NCI-H774 (cell line): ENCODE measurements at regions not wholly inside any gene's neighbourhood (a gene's known extent, or its start where the extent isn't known, plus 50 kb on each side); places are given as distances from the start of the nearest gene placed in this dataset.

Experiments used
- DNase-seq: peaks from one replicate; lab custom pipeline; 2025; lab: John Stamatoyannopoulos, UW

DNA sequence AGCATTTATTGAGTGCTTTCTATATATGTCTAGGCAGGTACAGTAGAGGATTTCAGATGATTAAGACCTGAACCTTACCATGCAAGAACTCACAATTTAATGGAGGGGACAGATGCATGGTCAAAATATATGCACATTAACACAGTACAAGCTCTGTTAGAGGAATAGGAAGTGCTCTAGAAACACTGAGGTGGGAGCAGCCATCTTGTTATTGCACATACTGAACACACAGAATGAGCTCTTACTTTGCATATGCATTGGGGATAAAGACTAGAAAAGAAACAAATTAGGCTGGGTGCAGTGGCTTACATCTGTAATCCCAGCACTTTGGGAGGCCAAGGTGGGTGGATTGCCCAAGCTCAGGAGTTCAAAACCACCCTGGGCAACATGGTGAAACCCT is 438.3 kb downstream of the UTRN start:
- DNase-seq, result no peak

DNA sequence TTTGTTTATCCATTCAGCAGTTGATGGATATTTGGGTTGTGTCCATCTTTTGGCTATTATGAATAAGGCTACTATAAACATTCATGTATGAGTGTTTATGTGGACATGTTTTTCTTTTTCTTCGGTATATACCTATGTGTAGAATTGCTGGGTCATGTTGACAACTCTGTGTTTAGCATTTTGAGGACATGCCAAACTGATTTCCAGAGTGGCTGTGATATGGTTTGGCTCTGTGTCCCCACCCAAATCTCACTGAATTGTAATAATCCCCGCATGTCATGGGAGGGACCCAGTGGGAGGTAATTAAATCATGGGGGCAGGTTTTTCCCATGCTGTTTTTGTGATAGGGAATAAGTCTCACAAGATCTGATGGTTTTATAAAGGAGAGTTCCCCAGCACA is 439.7 kb downstream of the UTRN start:
- DNase-seq, result no peak

DNA sequence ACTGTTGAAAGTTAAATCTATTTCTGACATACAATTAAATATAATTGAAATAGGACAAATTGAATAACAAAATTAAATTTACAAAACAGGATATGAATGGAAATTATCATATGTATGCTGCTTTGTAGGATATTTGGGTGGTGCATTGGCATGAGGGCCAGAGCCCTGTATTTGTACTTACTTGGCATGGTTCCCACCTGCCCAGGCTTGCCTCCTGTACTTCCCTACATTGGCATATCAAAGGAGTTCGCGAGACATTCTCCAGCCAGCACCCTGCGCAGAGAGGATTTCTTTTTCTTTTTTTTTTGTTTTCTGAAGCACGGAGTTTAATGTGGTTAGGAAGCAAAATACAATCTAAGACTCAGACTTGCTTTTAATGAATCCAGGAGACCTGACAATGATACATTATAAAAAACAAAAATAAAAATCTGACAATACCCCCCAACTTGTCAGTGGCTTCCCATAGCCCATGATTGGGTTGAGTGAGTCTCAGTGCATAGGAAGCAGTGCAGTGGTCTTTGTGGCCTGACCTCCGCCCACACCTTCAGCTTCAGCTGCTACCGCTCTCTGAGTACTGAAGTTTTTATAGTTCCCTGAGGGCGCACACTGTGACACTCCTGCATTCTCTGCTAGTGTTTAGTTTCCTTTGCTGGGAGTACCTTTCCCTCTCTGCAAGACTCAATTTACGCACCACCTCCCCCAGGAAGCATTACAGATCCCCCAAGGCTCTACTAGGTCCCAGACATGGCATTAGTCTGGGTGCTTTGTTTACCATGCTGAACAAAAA is 440.8 kb downstream of the UTRN start:
- no peak for DNase-seq

DNA sequence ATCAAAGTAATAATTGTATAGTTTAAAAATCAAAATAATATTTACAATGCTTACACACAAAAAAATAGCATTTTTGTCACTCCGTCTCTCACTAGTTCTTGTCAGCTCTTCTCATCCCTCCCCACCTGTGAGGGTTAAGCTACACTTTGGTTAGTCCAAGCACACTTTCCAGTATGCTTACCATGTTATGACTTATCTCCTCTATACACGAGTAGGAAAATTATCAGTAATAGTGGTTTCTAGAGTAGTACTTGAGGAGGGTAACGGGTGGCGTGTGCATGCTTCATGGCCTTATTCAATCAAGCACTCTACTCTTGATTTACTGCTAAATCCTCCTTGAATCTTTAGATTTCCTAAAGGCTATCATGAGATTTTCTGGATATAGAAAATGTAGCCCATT is 443.7 kb downstream of the UTRN start:
- no peak for DNase-seq

DNA sequence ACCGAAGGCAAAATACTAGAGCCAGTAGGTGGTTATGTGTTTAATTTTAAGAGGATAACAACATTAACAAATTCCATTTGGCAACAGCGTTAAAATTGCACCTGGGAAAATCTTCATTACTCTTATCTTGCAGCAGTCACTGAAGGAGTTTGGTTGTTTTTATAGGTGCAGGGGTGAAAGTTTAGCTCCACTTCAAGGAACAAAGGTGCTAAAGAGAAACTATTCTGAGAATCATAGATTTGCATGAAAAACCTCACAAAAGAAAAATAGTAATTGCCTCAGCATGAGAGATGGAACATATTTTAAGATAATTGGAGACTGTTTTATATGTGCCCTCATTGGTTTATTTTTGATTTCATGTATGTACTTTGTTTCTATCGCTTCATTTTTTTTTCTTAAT is 444.4 kb downstream of the UTRN start:
- no peak for DNase-seq

DNA sequence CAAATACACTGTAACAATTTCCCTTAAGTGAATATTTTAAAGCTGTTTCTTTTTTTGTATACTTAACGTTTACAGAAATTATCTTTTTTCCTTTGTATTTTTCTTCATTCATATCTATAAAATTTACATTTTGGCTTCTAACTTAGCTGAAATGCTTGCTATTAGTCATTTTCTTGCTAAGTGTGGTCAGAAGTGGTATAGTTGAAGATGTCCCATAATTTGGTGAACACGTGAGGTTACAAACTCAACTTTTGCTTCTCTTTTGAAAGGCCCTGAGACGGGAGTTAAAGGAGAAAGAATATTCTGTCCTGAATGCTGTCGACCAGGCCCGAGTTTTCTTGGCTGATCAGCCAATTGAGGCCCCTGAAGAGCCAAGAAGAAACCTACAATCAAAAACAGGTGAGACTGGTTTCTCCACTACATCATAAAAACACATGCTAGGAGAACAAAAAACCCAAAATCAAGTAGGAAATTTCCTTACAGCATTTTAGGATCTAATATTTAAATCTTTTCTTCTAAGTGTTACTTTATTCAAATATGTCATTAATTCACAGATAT is 445.0 kb downstream of the UTRN start:
- DNase-seq, result no peak

DNA sequence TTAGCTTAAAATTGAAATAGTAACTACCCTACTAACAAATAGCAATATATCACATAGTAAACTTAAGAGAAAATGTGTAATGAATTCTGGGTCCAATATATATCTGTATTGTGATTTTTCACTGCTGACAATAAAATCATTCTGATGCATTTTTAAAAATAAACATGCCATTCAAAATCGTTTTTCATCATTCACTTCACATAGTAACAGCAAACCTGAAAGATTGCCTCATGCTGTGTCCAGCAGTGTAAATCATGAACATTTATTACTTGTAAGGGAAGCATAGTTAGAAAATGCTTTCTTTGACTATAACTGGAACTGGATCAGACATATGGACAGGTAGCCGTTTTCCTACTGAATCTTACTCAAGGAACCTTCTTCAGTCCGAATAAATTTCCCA is 446.1 kb downstream of the UTRN start:
- DNase-seq, result no peak

DNA sequence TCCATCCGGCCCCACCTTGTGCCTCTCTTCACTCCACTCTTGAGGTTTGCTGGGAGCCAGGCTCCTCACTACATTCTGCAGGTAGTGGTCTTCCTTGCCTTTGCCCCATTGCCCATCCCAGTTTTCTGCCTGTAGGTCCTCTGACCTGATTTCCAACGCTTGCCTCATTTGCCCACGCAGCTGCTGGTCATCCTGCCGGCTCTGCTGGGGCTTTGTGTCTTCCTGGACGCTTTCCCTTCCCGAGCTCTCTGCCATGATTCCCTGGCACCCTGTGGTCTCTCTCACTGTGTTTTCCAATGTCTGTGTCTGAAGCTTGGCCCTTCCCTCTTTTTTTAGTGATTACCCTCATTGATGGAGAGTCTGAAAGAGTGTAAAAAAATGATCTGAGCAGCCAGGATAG is 451.6 kb downstream of the UTRN start:
- no peak for DNase-seq

DNA sequence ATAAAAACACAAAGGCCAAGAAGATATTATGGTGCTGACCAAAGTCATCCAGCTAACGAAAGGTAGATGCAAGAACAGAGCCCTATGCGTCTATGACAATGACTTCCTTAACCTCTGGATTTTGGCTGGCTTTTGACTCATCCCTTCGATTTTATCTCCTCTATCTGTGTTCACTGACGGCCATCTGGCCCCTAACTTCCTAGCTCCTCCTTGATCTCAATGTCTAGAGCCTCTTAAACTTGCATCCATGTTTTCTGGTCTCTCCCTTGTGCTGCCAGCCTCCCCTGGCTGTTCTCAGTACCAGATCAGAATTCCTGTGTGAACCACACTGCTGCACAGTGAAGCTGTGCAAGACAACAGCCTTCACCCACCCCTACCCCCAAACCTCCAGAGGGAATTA is 452.9 kb downstream of the UTRN start:
- no peak for DNase-seq

DNA sequence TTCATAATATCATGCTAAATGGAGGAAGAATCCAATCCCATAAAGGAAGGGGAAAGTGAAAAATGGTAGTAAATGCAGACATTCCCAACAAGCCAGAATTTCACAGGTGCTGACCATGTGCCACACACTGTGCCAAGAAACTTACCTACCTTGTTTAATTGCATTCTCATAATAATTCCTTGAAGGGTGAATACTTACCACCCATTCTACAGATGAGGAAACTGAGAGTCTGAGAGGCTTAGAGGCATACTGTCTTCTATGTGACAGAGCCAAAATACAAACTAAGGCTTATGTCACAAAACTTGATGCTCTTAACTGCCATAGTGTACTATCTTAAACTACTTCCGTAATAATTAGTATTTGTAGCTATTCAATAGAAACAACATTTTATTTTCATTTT is 454.7 kb downstream of the UTRN start:
- no peak for DNase-seq

DNA sequence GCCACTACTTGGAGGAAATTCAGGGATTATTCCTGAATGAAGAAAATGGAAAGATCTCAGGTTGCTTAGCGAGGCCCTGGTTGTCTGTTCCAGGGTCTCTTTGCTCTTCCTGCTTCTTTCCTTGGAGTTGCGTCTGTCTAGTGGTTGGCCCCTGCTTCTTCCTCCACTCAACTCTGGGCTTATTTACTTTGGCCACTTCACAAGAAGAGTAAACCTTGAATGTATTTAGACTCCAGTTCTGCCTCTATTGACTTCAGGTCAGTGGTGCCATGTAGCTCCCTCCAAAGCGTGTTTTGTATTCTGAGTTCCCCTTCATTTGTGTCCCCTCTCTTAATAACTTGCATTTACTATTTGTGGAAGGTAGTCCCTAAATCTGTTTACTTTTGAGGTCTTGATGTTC is 456.5 kb downstream of the UTRN start:
- peak; percentile 85 for DNase-seq

DNA sequence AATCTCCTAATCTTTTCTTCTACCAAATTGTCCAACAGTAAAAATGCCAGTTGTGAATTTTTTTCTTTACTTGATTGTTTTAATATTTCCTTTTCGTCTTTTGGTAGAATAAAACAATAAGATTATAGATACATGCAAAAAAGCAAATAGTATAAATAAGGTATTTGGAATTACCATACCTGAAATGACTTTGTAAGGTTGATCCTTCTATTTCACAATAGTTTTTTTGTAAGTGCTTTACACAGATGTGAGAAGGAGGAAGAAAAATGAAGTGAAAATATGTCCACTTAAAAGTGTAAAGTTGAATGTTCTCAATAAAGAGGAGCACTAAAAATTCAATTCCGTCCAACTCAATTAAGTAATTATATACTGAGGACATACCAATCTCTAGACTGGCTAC is 457.6 kb downstream of the UTRN start:
- DNase-seq, result no peak

DNA sequence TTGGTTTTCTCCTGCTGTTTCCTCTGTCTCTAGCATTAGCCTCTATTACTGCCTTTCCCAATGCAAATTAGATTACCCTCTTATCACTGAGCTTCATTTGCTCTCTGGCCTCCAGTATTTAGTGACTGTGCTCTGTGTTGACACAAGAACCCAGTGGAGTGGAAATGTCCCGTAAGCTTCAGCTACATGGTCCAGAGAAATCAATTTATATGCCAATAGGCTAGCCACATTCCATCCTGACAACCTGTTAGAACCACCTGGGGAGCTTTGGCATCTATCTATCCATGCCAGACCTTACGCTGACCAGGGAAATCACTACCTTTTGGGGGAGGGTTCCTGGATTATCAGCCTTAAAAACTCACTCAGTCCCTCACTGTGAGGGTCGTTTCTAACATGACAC is 459.6 kb downstream of the UTRN start:
- peak; percentile 90 for DNase-seq

DNA sequence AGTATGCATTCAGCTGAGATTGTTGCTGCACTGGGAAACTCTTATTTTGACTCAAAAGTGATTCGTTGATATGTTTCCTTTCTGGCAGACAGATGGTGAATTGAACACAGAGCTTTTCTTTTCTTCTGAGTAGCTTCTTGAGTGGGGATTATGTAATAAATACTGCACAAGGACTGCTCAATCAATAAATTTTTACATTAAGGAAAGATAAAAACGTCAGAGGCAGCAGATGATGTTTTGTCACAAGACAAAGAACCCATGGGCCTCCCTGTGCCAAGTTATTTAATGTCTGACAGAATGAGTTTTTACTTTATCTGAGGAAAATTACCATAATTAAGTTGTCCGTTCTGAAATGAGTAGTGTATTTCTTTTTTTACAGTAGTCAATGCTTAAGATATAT is 460.3 kb downstream of the UTRN start:
- DNase-seq, result no peak

DNA sequence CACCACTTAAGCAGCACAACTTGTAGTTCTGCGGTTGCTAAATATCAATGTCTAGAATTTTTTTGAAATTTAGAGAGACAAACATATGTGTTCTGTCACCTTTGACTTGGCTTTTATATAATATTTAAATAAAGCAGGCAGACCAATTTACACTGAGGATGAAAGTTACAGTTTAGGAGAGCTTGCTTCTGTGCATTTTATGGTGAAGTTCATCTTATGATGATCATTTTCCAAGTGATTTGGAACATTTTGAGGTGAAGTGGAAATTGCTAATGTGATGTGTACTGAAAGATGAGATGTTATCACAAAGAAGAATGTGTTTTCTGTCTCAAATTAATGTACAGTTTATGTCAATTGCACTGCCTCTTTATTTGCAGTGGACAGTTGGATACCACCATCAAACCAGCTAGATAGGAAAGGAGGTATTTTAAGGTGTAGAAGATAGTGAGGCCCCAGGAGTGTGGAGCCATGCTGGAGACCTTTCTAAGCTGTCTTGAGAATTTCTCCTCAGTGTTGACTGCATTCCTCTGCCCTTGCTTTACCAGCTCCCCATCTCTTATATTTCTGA is 461.9 kb downstream of the UTRN start:
- no peak for DNase-seq

DNA sequence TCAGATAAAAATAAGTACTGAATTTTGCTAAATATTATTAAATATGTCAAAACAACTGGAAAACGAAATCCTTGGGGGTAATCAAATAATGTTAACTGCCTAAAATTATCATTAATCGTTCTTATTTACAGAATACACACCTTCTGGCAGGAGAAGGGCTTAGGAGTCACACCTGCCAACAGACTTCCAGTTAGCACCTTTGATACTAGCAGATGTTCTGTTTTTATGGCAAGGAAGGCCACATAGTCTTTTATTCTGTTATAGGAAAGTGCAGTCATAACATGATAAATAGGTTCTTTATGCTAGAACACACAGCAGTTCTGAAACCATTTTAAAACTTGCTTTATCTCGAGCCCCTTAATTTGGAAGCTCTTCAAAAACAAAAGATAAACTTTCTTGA is 464.1 kb downstream of the UTRN start:
- DNase-seq, result peak; percentile 96

DNA sequence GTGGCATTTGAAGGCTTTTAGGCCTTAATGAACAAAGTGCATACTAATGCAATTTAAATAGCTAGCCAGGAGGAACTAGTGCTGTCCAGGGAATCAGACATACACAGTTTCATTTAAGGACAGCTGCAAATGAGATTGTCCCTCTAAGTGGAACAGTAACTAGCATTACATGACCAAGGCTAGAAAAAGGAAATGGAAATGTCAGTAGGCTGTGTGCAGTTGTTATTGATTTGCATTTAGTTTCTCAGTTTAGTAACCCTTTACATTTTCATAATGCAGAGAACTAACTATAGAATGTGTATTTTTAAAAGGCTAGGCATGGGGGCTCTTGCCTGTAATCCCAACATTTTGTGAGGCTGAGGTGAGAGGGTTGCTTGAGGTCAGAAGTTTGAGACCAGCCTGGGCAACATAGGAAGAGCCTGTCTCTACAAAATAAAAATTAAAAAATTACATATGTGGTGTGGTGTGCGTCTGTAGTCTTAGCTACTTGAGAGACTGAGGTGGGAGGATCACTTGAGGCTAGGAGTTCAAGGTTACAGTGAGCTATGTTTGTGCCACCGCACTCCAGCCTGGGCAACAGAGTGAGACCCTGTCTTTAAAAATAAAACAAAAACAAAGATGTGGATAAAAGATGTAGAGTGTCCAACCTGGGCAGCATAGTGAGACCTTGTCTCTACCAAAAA is 468.0 kb downstream of the UTRN start:
- DNase-seq, result no peak

DNA sequence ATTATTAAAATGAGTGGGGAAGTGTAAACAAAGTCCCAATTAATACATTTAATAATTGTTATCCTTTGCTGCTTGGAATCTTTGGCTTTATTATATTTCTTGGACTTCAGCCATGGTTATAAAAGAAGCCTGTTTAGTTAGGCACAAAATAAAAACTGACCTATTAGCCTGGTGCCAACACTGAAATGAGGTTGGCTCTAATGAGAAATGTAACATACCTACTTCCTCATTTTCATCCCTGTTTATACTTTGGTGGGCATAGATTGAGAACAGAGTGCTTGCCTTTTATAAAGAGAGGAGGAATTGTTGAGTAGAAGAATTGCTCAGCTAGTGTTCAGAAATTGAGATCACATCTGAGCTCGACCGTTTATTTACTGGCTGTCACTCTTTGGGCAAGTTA is 471.3 kb downstream of the UTRN start:
- DNase-seq, result no peak

DNA sequence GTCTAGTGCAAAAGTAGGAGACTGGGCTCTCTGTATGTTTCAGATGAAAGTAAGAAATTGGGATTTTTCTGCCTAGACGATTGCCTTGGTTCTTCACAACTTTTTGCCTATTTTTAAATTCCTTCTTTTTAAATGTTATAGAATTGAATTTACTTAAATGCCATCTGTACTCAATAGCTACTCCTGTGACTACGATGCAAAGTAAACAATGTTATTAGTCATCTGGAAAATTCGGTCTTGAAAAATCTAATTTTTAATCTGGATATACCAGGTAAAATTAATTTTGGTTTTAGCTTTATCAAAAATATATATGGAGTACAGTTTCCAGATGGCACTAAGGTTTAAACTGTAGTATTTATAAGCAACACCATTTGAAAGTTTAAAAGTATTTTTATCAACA is 472.2 kb downstream of the UTRN start:
- DNase-seq, result no peak

DNA sequence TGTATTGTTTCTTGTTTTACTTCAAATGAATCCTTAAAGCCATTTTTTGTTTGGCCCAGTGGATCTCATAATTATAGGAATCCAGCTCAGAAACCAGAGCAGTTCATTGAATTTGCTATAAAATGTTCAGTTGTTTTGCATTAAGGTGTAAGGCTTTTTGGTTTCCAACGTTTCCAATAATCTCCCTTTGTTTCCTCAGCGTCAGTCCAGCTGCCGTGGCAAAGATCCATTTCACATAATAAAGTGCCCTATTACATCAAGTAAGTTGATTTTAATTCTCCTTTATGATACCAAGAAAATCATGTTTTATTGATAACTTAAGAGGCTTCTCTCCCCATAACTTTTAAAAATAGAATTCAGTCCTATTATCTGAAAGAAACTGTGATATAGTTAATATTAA is 472.6 kb downstream of the UTRN start:
- DNase-seq, result no peak

DNA sequence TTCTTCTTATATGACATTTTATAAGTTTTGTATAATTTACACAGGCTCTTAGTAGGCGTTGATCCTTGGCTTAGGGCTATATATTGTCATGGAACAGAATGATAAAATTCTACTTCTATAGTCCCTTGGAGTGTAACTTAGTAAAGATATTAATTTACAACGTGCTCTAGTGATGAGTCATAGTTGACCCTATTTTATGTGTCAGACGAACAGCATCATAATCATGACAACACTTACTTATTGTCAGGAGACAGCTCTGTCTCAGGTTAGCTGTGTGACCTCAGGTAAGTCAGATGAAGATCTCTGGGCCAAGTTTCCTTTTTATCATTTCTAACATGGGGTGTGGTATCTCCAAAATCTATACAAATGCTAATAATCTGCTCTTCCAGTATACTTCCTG is 473.5 kb downstream of the UTRN start:
- no peak for DNase-seq

DNA sequence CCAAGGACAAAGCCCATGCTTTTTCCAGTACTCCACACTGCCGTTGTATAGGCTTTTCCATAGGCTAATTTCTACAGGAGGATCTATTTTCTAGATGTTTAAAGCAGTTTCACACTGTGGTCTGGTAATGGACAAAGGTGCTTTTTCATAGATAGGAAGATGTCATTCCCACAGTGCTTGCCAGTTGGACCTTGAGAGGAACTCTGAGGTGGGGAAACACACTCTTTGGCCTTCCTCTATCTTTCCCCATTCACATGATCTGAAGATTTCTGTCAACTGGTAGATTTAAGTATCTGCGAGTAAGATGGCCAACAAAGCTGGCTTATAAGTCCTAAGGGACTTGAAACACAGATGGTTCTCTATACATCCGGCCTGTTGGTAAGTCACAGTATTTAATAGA is 477.3 kb downstream of the UTRN start:
- DNase-seq, result no peak

DNA sequence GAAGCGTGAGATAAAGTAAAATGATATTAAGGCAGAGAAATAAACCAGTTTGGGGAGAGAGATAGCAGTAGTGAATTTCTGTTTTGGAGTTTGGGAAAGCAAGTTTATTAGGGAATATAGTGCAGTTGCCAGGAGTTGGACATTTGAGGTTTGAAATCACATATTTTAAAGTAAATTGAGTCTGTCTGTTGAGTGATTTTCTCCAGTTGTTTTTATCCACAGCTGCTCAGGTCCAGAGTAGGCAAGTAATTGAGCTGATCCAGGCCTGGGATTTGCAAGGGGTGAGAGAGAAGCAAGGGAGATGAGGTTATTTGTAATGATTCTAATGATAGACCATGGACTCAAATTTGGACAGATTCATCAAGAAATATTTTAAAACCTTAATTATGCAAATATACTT is 481.9 kb downstream of the UTRN start:
- DNase-seq, result no peak
